ENCODE measurements at regions not wholly inside any gene's neighbourhood (a gene's known extent, or its start where the extent isn't known, plus 50 kb on each side); places are given as distances from the start of the nearest gene placed in this dataset.

DNA sequence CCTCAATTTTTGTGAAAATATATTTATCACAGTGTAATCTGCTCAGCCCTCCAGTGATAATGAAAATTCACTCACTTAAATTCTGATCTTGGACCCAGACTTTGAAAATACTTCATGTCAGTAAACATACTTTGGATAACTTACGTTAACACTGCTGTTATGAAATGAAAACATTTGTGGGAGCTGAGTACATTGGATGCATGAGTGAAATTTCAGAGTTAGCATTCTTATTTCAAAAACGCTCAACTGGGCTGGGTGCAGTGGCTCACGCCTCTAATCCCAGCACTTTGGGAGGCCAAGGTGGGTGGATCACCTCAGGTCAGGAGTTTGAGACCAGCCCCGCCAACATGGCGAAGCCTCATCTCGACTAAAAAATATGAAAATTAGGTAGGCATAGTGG lies 196.4 kb downstream of the UTRN start:
- DNase-seq (no peak), FAIRE-seq (no peak), ATAC-seq (peak in 1 of 4 donors; percentile 13)
- Histone ChIP-seq H3K36me3 (peaks cover 0 to 11% (median 0%) of the 10 kb centered on the region in 3 donors), H3K4me1 (peaks cover 0 to 11% (median 0%) of the 10 kb centered on the region in 3 donors), H3K4me3 (no peak overlapping the region), H3K9me3 (no peaks in the 10 kb centered on the region), H3K27ac (no peak overlapping the region), H3K27me3 (no peaks in the 10 kb centered on the region)
- intact Hi-C loops (cut with DNase I): loop anchor here in 1 of 3 donors (10.0 kb wide), 1 partner anchor 377 kb away; no protein-coding TSS in a partner anchor
- TF ChIP-seq, protein P1, sequence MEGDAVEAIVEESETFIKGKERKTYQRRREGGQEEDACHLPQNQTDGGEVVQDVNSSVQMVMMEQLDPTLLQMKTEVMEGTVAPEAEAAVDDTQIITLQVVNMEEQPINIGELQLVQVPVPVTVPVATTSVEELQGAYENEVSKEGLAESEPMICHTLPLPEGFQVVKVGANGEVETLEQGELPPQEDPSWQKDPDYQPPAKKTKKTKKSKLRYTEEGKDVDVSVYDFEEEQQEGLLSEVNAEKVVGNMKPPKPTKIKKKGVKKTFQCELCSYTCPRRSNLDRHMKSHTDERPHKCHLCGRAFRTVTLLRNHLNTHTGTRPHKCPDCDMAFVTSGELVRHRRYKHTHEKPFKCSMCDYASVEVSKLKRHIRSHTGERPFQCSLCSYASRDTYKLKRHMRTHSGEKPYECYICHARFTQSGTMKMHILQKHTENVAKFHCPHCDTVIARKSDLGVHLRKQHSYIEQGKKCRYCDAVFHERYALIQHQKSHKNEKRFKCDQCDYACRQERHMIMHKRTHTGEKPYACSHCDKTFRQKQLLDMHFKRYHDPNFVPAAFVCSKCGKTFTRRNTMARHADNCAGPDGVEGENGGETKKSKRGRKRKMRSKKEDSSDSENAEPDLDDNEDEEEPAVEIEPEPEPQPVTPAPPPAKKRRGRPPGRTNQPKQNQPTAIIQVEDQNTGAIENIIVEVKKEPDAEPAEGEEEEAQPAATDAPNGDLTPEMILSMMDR (IDR thresholded peaks at IDR 0.05): no peak
- 78 to 81% methylated on average over 6 of the region's 6 CpGs for WGBS, 2 donors

DNA sequence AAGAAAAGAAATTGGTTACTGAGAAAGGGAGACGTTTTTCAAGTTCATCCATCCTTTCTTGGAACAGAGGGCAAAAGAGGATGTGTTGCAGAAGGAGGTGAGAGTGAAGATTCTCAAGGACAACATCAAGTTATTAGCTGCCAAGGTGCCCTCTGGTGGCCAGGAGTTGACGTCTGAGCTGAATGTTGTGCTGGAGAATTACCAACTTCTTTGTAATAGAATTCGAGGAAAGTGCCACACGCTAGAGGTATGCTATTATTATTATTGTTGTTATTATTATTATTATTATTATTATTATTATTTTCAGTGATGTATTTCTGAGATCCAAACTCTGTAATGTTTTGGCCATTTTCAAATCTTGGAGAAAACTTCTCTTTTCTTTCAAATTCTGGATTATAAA lies 197.0 kb downstream of the UTRN start:
- Histone ChIP-seq H3K36me3 (peaks cover 0 to 11% (median 0%) of the 10 kb centered on the region in 3 donors), H3K4me1 (peaks cover 0 to 11% (median 0%) of the 10 kb centered on the region in 3 donors), H3K27ac (no peak overlapping the region), H3K9me3 (no peaks in the 10 kb centered on the region), H3K4me3 (no peak overlapping the region), H3K27me3 (no peaks in the 10 kb centered on the region)
- DNase-seq (peak in 5 of 6 donors; percentile 54 to 72 (median 65)), ATAC-seq (peak; percentile 73 to 84 (median 82)), FAIRE-seq (peak; percentile 88)
- TF ChIP-seq, protein P1 (IDR thresholded peaks at IDR 0.05): peak in 3 of 4 donors; percentile 42 to 53 (median 50)
- intact Hi-C loops (cut with DNase I): loop anchor here in 1 of 3 donors (10.0 kb wide), 1 partner anchor 377 kb away; no protein-coding TSS in a partner anchor
- 8 to 10% methylated on average over 4 of the region's 4 CpGs for WGBS, 2 donors

DNA sequence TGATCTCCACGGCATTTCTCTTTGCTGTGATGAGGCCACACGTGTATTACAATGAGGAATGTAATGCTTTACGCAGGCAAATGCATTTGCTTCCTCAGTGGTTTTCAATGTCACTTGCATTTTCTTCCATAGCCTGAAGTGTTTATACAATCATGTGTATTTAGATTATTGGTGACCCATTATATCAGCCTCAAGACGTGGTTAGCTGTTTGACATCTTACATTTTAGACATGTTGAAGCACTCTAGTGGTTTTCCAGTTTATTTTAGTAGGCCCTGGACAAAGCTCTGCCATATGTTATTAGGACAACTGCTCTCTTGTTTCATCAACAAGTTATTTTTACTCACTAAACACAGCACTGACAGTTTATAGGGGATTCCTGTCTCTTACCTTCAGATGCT lies 200.4 kb downstream of the UTRN start:
- no peak overlapping the region for H3K27ac ChIP-seq
- intact Hi-C loops (cut with DNase I): loop anchor here in 1 of 3 donors (10.0 kb wide), 1 partner anchor 381 kb away; no protein-coding TSS in a partner anchor
- peaks cover 0 to 8% (median 4%) of the 10 kb centered on the region in 3 donors for H3K4me1 ChIP-seq
- H3K9me3 ChIP-seq: no peaks in the 10 kb centered on the region
- FAIRE-seq (no peak), ATAC-seq (no peak), DNase-seq (no peak)
- H3K36me3 ChIP-seq: peaks cover 0 to 38% (median 0%) of the 10 kb centered on the region in 3 donors
- WGBS, 2 donors: 91% methylated on average over 4 of the region's 4 CpGs
- no peak overlapping the region for H3K4me3 ChIP-seq
- H3K27me3 ChIP-seq: no peaks in the 10 kb centered on the region
- TF ChIP-seq, protein P1 (IDR thresholded peaks at IDR 0.05): no peak

DNA sequence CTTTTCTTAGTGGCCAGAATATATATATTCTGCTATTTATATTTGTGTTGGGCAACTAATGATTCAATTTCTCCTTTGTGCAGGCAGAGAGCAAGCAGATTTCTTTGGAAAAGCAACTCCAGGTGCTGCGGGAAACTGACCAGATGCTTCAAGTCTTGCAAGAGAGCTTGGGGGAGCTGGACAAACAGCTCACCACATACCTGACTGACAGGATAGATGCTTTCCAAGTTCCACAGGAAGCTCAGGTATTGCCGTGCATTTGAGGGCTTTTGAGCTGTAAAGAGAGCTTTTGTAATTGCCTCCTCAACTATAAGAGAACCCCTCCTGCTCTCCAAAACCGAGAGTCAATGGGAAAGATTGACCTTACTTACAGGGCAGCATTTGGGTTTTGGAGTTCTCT lies 203.5 kb downstream of the UTRN start:
- FAIRE-seq (no peak), ATAC-seq (peak; percentile 73 to 95 (median 90)), DNase-seq (peak in 4 of 6 donors; percentile 44 to 79 (median 70))
- Histone ChIP-seq H3K27ac (peak overlapping the region in 1 of 4 donors; percentile 3), H3K9me3 (no peaks in the 10 kb centered on the region), H3K27me3 (no peaks in the 10 kb centered on the region), H3K36me3 (peaks cover 0 to 58% (median 1%) of the 10 kb centered on the region in 3 donors), H3K4me1 (peaks cover 0 to 16% (median 7%) of the 10 kb centered on the region in 3 donors), H3K4me3 (no peak overlapping the region)
- intact Hi-C loops (cut with DNase I): loop anchor here in 1 of 3 donors (10.0 kb wide), 1 partner anchor 384 kb away; no protein-coding TSS in a partner anchor
- WGBS, 2 donors: 34 to 40% methylated on average over 3 of the region's 3 CpGs
- TF ChIP-seq, protein P1 (IDR thresholded peaks at IDR 0.05): no peak
